K562 (cell line): ENCODE measurements at regions not wholly inside any gene's neighbourhood (a gene's known extent, or its start where the extent isn't known, plus 50 kb on each side); places are given as distances from the start of the nearest gene placed in this dataset.

Experiments
- ATAC-seq: fragments of 200-7000 bp; cut with Tn5 transposase; 3 replicates; pipeline ENCODE4 v1.9.1; 2020; ENCODE audit warnings: moderate library complexity
- BruUV-seq: library from RNA; stranded (reverse); fragments of 400-500 nt; replicated peaks from 2 replicates; lab custom pipeline; 2021; lab: Mats Ljungman, UMichigan
- CTCF ChIA-PET: fragments of 300-600 bp; formaldehyde crosslinking; extraction: SDS; loops from one replicate; lab custom pipeline; 2021; ENCODE audit warnings: low intra/inter-chr PET ratio; lab: Yijun Ruan, JAX
- POLR2A ChIA-PET: fragments of 300-600, 350-650 bp; sonication (Branson Sonifier 250); formaldehyde crosslinking; extraction: SDS; loops from one replicate; lab custom pipeline; 2021; ENCODE audit warnings: antibody characterized with exemption, inconsistent platforms; lab: Yijun Ruan, JAX
- DNase-seq, 4 experiments: peaks; one replicate each; pipeline versions ENCODE4 v3.0.0 to v3.0.0-alpha.2; 2011 to 2018; ENCODE audit warnings: low spot score in 3 of 4, mixed read lengths in 3 of 4; ENCODE audit errors: extremely low read depth in 1 of 4
- FAIRE-seq: peaks from 2 replicates; lab custom pipeline; 2011; peaks lifted over from hg19 to GRCh38; lab: Jason Lieb, UNC
- H2AFZ ChIP-seq: 2 replicates; pipeline ENCODE4 v1.6.0; 2011; ENCODE audit warnings: low read depth, low read length, control low read depth, inconsistent platforms
- H3K27ac ChIP-seq: fragments of 200-600 bp; 3 replicates; pipeline ENCODE4 v1.8.0; 2011; ENCODE audit warnings: low read depth, mild to moderate bottlenecking, control low read depth, inconsistent platforms, low read length, moderate library complexity, mixed read lengths; ENCODE audit errors: extremely low read depth
- H3K27me3 ChIP-seq, 2 experiments: fragments of 300-600 bp in 1 of 2; 2 replicates in 1 of 2; 3 replicates in 1 of 2; pipeline versions ENCODE4 v1.6.0 to v1.8.0; 2011; ENCODE audit warnings: inconsistent platforms in 2 of 2, low read length in 2 of 2, mild to moderate bottlenecking in 1 of 2, mixed read lengths in 1 of 2, moderate library complexity in 1 of 2; ENCODE audit not compliant: control insufficient read depth in 2 of 2, insufficient read depth in 2 of 2
- H3K36me3 ChIP-seq: fragments of 300-600 bp; 3 replicates; pipeline ENCODE4 v1.8.0; 2011; ENCODE audit warnings: mild to moderate bottlenecking, low read length, inconsistent platforms; ENCODE audit not compliant: control insufficient read depth, insufficient read depth
- H3K4me1 ChIP-seq, 2 experiments: fragments of 200-600 bp in 1 of 2; replicated peaks in 1 of 2; 2 replicates in 1 of 2; 3 replicates in 1 of 2; pipeline versions ENCODE4 v1.5.1 to v1.8.0; 2011; ENCODE audit warnings: inconsistent platforms in 2 of 2, low read length in 2 of 2, mild to moderate bottlenecking in 1 of 2, mixed read lengths in 1 of 2, moderate library complexity in 1 of 2; ENCODE audit not compliant: control insufficient read depth in 2 of 2, insufficient read depth in 2 of 2
- H3K4me2 ChIP-seq: 2 replicates; pipeline ENCODE4 v1.6.1; 2011; ENCODE audit warnings: low read length, control low read depth, inconsistent platforms, mixed read lengths; ENCODE audit not compliant: insufficient read depth
- H3K4me3 ChIP-seq: fragments of 200-600 bp; sonication (generic), shearing (Covaris generic); 2 replicates; pipeline ENCODE4 v1.5.1; 2016; ENCODE audit warnings: control low read depth, inconsistent platforms
- H3K79me2 ChIP-seq: fragments of 200-600 bp; 3 replicates; pipeline ENCODE4 v1.8.0; 2011; ENCODE audit warnings: low read length, inconsistent platforms; ENCODE audit not compliant: control insufficient read depth, insufficient read depth
- H3K9ac ChIP-seq, 2 experiments: 2 replicates each; pipeline versions ENCODE4 v1.6.0 to v1.6.1; 2011; ENCODE audit warnings: low read depth in 2 of 2, low read length in 2 of 2, control low read depth in 1 of 2, inconsistent platforms in 1 of 2, mild to moderate bottlenecking in 1 of 2, mixed read lengths in 1 of 2; ENCODE audit not compliant: insufficient read depth in 1 of 2
- H3K9me1 ChIP-seq: one replicate; pipeline ENCODE4 v1.6.0; 2011; ENCODE audit warnings: inconsistent platforms, mild to moderate bottlenecking, low read length, moderate library complexity; ENCODE audit not compliant: control insufficient read depth, insufficient read depth
- H3K9me3 ChIP-seq: replicated peaks from 2 replicates; pipeline ENCODE4 v1.5.1; 2011; ENCODE audit warnings: low read depth, low read length, inconsistent platforms; ENCODE audit not compliant: control insufficient read depth, insufficient read depth
- H4K20me1 ChIP-seq: replicated peaks from 2 replicates; pipeline ENCODE4 v1.6.1; 2011; ENCODE audit warnings: low read length, inconsistent platforms, mixed read lengths; ENCODE audit not compliant: control insufficient read depth, insufficient read depth
- CBFA2T3 ChIP-seq: fragments of 450-650 bp; IDR thresholded peaks from 2 replicates; pipeline ENCODE4 v1.6.1; 2017
- CCNT2 ChIP-seq: IDR thresholded peaks from 2 replicates; pipeline ENCODE4 v1.6.1; 2011; ENCODE audit warnings: borderline replicate concordance, low read depth, mild to moderate bottlenecking, moderate library complexity, mixed read lengths, low read length; ENCODE audit not compliant: insufficient read length; ENCODE audit errors: extremely low read depth
- HDGF ChIP-seq: fragments of 450-650 bp; IDR thresholded peaks from 2 replicates; pipeline ENCODE4 v1.6.1; 2016
- NRF1 ChIP-seq, 2 experiments: fragments of 450-650 bp; IDR thresholded peaks in 1 of 2; conservative IDR thresholded peaks in 1 of 2; 2 replicates each; pipeline ENCODE4 v1.6.1; 2014; ENCODE audit warnings: mild to moderate bottlenecking in 2 of 2
- ZC3H4 ChIP-seq: sonication (generic); formaldehyde crosslinking; IDR thresholded peaks from 2 replicates; pipeline ENCODE4 v1.9.0; 2021; ENCODE audit warnings: missing genetic modification reagents, borderline replicate concordance
- ZNF253 ChIP-seq: fragments of 250-450 bp; sonication (Bioruptor Pico); conservative IDR thresholded peaks from 2 replicates; pipeline ENCODE4 v1.6.1; 2021; ENCODE audit warnings: mild to moderate bottlenecking
- WGBS: fragments of 100-300 bp; shearing (Covaris generic); methylation state at CpG from one replicate; pipeline ENCODE4 v1.1.6; 2016; ENCODE audit warnings: low coverage, mixed read lengths; ENCODE audit not compliant: insufficient coverage; ENCODE audit errors: missing lambda C conversion rate; 5-methylcytosine and 5-hydroxymethylcytosine counted together
- in situ Hi-C: fragments of 300-500 bp; cut with MboI; formaldehyde crosslinking; loops from 4 replicates; pipeline ENCODE4 v1.15.0; 2018; ENCODE audit warnings: inconsistent platforms, mixed read lengths
- intact Hi-C: fragments of 100-400 bp; cut with micrococcal nuclease; formaldehyde crosslinking; loops from 2 replicates; pipeline ENCODE4 v1.14.2; 2022
- TF ChIP-seq, protein P1 (sequence below), 2 experiments: IDR thresholded peaks; 2 replicates each; pipeline ENCODE4 v1.6.1; 2012; ENCODE audit warnings: improper control_type of control experiment in 2 of 2, low read depth in 2 of 2, low read length in 2 of 2, borderline replicate concordance in 1 of 2
- TF ChIP-seq, protein P2 (sequence below): fragments of 450-650 bp; formaldehyde crosslinking; IDR thresholded peaks from 2 replicates; pipeline ENCODE4 v1.4.0; 2022; ENCODE audit warnings: missing genetic modification characterization
- TF ChIP-seq, protein P3 (sequence below): sonication (generic); IDR thresholded peaks from 2 replicates; pipeline ENCODE4 v1.6.1; 2016
- TF ChIP-seq, protein P4 (sequence below): fragments of 200-800 bp; sonication (Bioruptor generic); IDR thresholded peaks from 2 replicates; pipeline ENCODE4 v1.6.1; 2017; ENCODE audit warnings: missing genetic modification characterization, missing compliant biosample characterization
- TF ChIP-seq, protein P5 (sequence below), 2 experiments: fragments of 200-800 bp in 1 of 2; sonication (Bioruptor generic) in 1 of 2; sonication (generic) in 1 of 2; formaldehyde crosslinking in 1 of 2; IDR thresholded peaks in 1 of 2; conservative IDR thresholded peaks in 1 of 2; 2 replicates each; pipeline versions ENCODE4 v1.5.0 to v1.6.1; 2016 to 2020; ENCODE audit warnings: missing compliant biosample characterization in 1 of 2, missing genetic modification characterization in 1 of 2, missing genetic modification reagents in 1 of 2

DNA sequence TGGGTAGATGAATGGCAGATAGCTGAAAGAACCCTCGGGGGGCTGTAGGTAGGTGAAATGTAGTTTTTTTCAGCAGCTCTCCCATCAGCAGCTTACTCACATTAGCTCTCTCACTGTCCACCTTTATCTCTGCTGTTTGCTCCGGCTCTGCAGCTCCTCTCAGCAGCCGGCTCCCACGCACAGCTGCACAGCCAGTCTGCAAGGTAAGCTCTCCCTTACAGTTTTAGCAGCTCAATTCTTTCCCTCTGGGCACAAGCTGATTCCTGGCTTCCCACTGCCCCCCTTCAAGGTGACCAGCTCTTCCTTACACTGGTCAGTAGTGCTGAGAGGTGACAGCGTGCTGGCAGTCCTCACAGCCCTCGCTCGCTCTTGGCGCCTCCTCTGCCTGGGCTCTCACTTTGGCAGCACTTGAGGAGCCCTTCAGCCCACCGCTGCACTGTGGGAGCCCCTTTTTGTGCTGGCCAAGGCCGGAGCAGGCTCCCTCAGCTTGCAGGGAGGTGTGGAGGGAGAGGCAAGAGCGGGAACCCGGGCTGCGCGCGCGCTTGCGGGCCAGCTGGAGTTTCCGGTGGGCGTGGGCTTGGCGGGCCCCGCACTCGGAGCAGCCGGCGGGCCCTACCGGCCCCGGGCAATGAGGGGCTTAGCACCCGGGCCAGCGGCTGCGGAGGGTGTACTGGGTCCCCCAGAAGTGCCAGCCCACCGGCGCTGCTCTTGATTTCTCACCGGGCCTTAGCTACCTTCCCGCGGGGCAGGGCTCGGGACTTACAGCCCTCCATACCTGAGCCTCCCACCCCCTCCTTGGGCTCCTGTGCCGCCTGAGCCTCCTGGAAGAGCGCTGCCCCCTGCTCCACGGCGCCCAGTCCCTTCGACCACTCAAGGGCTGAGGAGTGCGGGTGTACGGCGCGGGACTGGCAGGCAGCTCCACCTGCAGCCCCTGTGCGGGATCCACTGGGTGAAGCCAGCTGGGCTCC, 393.6 kb downstream of the CENPC start (continued):
- TF ChIP-seq, protein P1, sequence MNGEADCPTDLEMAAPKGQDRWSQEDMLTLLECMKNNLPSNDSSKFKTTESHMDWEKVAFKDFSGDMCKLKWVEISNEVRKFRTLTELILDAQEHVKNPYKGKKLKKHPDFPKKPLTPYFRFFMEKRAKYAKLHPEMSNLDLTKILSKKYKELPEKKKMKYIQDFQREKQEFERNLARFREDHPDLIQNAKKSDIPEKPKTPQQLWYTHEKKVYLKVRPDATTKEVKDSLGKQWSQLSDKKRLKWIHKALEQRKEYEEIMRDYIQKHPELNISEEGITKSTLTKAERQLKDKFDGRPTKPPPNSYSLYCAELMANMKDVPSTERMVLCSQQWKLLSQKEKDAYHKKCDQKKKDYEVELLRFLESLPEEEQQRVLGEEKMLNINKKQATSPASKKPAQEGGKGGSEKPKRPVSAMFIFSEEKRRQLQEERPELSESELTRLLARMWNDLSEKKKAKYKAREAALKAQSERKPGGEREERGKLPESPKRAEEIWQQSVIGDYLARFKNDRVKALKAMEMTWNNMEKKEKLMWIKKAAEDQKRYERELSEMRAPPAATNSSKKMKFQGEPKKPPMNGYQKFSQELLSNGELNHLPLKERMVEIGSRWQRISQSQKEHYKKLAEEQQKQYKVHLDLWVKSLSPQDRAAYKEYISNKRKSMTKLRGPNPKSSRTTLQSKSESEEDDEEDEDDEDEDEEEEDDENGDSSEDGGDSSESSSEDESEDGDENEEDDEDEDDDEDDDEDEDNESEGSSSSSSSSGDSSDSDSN (IDR thresholded peaks at IDR 0.05; ENCODE audit: borderline replicate concordance in 1 of 2, low read depth in 2 of 2, low read length in 2 of 2), result peak; percentile 81 to 88; a peak in 3 of 4 replicates
- no peak for TF ChIP-seq HDGF
- TF ChIP-seq CBFA2T3, result peak; percentile 64
- TF ChIP-seq, protein P2, sequence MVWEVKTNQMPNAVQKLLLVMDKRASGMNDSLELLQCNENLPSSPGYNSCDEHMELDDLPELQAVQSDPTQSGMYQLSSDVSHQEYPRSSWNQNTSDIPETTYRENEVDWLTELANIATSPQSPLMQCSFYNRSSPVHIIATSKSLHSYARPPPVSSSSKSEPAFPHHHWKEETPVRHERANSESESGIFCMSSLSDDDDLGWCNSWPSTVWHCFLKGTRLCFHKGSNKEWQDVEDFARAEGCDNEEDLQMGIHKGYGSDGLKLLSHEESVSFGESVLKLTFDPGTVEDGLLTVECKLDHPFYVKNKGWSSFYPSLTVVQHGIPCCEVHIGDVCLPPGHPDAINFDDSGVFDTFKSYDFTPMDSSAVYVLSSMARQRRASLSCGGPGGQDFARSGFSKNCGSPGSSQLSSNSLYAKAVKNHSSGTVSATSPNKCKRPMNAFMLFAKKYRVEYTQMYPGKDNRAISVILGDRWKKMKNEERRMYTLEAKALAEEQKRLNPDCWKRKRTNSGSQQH, result no peak
- TF ChIP-seq CCNT2, result no peak

DNA sequence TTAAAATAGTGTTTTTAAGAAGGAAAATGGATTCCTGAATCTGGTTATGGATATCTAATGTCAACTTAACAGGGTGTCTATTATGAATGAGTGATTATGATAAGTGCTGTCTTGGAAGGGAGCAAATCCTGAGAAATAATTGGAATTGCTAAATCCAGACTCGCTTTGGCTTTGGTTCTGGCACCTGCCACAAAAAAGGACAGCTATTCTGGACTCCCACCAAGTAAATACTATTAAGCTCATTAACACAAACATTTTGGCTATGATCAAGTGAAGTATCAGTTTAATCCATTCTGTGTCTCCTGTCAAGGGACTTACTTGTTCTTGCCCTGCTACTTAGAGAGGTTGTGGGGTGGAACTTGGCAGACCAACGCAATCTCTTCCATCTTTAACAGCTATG, 403.7 kb downstream of the CENPC start:
- no peak for ATAC-seq
- Histone ChIP-seq H3K79me2 (no peaks in the 10 kb centered on the region), H3K27ac (no peak overlapping the region), H4K20me1 (no peaks in the 10 kb centered on the region), H3K36me3 (no peaks in the 10 kb centered on the region), H3K9ac (no peak overlapping the region), H2AFZ (no peak overlapping the region), H3K4me1 (no peaks in the 10 kb centered on the region), H3K9me1 (no peaks in the 10 kb centered on the region), H3K4me3 (no peak overlapping the region), H3K27me3 (no peaks in the 10 kb centered on the region), H3K9me3 (no peaks in the 10 kb centered on the region), H3K4me2 (no peak overlapping the region)
- no peak for FAIRE-seq
- ChIA-PET POLR2A (no interaction called here), CTCF (no interaction called here)
- in situ Hi-C loops, result no loop called here
- intact Hi-C loops, result no loop called here
- 0% methylated on average over 2 of the region's 2 CpGs for WGBS
- no peak for DNase-seq
- no TSS peak for BruUV-seq
- TF ChIP-seq, protein P3, sequence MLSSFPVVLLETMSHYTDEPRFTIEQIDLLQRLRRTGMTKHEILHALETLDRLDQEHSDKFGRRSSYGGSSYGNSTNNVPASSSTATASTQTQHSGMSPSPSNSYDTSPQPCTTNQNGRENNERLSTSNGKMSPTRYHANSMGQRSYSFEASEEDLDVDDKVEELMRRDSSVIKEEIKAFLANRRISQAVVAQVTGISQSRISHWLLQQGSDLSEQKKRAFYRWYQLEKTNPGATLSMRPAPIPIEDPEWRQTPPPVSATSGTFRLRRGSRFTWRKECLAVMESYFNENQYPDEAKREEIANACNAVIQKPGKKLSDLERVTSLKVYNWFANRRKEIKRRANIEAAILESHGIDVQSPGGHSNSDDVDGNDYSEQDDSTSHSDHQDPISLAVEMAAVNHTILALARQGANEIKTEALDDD, result no peak
- no peak for TF ChIP-seq NRF1 (conservative IDR thresholded peaks at IDR 0.05 in 1 of 2, IDR thresholded peaks at IDR 0.05 in 1 of 2)
- no peak for TF ChIP-seq ZNF253
- TF ChIP-seq ZC3H4 (CRISPR knock-in tag), result no peak
- TF ChIP-seq, protein P4, sequence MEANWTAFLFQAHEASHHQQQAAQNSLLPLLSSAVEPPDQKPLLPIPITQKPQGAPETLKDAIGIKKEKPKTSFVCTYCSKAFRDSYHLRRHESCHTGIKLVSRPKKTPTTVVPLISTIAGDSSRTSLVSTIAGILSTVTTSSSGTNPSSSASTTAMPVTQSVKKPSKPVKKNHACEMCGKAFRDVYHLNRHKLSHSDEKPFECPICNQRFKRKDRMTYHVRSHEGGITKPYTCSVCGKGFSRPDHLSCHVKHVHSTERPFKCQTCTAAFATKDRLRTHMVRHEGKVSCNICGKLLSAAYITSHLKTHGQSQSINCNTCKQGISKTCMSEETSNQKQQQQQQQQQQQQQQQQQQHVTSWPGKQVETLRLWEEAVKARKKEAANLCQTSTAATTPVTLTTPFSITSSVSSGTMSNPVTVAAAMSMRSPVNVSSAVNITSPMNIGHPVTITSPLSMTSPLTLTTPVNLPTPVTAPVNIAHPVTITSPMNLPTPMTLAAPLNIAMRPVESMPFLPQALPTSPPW (CRISPR knock-in tag), result no peak
- TF ChIP-seq, protein P5, sequence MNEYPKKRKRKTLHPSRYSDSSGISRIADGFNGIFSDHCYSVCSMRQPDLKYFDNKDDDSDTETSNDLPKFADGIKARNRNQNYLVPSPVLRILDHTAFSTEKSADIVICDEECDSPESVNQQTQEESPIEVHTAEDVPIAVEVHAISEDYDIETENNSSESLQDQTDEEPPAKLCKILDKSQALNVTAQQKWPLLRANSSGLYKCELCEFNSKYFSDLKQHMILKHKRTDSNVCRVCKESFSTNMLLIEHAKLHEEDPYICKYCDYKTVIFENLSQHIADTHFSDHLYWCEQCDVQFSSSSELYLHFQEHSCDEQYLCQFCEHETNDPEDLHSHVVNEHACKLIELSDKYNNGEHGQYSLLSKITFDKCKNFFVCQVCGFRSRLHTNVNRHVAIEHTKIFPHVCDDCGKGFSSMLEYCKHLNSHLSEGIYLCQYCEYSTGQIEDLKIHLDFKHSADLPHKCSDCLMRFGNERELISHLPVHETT (CRISPR knock-in tag; conservative IDR thresholded peaks at IDR 0.05 in 1 of 2, IDR thresholded peaks at IDR 0.05 in 1 of 2), result no peak
